HL-60 (cell line): ENCODE measurements at regions not wholly inside any gene's neighbourhood (a gene's known extent, or its start where the extent isn't known, plus 50 kb on each side); places are given as distances from the start of the nearest gene placed in this dataset.

Source experiments
- GABPA ChIP-seq: IDR thresholded peaks from 2 replicates; pipeline ENCODE4 v1.6.1; 2012; ENCODE audit warnings: low read depth
- TF ChIP-seq, protein P1 (sequence below): IDR thresholded peaks from one replicate; pipeline ENCODE4 v1.5.1; 2011; ENCODE audit warnings: low read length, control low read depth, inconsistent platforms; ENCODE audit not compliant: insufficient read depth

GRCh38 chr17:79315358-79316105 is 240.9 kb downstream of the ENGASE start:
- TF ChIP-seq, protein P1, sequence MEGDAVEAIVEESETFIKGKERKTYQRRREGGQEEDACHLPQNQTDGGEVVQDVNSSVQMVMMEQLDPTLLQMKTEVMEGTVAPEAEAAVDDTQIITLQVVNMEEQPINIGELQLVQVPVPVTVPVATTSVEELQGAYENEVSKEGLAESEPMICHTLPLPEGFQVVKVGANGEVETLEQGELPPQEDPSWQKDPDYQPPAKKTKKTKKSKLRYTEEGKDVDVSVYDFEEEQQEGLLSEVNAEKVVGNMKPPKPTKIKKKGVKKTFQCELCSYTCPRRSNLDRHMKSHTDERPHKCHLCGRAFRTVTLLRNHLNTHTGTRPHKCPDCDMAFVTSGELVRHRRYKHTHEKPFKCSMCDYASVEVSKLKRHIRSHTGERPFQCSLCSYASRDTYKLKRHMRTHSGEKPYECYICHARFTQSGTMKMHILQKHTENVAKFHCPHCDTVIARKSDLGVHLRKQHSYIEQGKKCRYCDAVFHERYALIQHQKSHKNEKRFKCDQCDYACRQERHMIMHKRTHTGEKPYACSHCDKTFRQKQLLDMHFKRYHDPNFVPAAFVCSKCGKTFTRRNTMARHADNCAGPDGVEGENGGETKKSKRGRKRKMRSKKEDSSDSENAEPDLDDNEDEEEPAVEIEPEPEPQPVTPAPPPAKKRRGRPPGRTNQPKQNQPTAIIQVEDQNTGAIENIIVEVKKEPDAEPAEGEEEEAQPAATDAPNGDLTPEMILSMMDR = no peak
- TF ChIP-seq GABPA = no peak
